Activated CD8-positive, alpha-beta memory T cell treated with anti-CD3 and anti-CD28 coated beads, Interleukin-2, amount 50 U/mL, for 48 hours (primary cell): ENCODE measurements at regions not wholly inside any gene's neighbourhood (a gene's known extent, or its start where the extent isn't known, plus 50 kb on each side); places are given as distances from the start of the nearest gene placed in this dataset.

Source experiments
- DNase-seq: peaks from one replicate; pipeline ENCODE4 v3.0.0-alpha.2; 2020

DNA sequence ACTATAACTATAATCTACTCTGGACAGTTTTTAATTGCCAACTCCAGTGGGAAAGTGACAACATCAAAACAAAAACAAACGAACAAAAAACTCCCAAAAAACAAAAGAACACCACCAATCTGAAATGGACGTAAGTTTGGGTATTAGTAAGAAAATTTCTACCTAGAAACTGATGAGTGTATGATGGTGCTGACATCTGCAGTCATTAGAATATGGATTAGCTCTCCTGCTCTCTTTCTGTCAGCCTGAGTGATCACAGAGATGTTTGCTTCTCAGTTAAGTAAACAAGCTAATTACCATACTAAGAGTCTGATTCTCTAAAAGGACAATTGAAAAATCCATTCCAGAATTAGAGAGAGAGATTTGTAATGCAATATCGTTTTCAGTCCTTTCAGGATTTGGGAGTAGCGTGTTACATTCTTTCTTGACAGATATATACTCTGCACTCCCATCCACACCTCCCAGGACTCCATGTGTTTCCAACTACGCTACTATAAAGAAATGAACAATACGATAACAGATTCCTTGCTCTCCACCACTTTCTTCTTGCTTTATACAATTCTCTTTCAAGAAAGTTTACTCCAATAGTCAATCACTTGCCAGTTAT lies 1347.4 kb upstream of the PIK3C3 start:
- DNase-seq = no peak

DNA sequence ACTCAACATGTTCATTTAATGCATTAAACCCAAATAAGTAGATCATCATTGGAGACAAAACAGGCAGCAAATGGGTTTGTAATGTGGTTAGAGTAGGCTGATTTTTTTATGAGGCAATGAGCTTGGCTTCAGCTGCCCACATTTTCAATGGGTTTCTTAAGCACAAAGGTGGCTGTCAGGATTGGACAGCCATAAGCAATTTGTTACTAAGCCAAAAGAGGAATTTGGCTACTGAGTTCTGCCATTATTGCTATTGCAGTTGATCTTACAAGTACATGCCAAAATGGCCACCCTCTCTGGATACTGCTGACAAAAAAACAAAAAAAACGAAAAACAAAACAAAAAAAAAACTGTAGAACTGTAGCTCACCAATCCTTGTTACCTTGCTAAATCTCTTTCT lies 1348.0 kb upstream of the PIK3C3 start:
- no peak for DNase-seq

DNA sequence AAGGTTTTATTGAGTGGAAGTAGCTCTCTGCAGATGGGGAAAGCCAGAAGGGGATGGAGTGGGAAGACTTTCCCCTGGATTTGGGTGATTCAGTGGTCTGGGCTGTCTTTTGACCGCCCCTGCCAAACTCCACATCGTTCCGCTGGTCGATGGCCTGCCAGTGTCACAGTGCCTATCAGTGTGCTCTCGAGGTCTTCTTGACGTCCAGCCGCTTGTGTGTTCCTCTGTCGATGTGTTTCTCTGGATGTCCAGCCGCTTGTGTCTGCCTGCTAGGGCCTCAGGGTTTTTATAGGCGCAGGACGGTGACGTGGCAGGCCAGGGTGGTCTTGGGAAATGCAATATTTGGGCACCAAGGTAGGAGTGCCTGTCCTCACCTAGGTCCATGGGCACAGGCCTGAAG lies 1371.4 kb upstream of the PIK3C3 start:
- DNase-seq = no peak

DNA sequence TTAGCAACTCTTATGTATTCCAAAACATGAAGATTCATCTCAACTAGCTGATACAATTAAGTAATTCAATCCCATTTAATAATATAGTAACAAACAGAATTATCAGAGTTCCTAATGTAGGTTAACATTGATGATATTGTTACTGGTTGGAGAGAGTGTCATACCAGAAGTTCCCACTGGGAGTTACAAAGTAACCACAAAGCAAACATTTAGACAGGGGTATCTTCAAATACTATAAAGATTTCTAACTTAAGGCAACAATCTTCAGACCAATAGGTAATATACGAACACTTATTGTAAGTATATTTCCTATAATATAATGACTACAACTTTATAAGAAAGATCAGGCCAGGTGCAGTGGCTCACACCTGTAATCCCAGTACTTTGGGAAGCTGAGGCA lies 1372.9 kb upstream of the PIK3C3 start:
- no peak for DNase-seq

DNA sequence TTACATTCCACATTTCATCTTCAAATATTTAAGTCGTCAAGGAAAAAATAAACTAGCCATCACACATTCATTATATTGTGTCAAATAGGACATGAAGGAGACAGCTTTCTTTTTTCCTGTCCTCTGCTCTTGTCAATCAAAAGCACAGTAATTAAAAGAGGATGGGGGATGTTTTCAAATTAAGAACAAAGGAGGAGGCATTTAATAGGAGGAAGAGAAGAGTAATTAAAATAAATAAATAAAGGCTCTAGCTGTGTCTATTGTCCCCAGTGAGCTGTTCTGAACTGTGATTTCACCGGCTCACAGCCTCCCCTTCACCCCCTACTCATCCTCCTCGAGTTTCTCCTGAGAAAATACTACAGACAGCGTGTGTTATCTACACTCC lies 1377.1 kb upstream of the PIK3C3 start:
- no peak for DNase-seq

DNA sequence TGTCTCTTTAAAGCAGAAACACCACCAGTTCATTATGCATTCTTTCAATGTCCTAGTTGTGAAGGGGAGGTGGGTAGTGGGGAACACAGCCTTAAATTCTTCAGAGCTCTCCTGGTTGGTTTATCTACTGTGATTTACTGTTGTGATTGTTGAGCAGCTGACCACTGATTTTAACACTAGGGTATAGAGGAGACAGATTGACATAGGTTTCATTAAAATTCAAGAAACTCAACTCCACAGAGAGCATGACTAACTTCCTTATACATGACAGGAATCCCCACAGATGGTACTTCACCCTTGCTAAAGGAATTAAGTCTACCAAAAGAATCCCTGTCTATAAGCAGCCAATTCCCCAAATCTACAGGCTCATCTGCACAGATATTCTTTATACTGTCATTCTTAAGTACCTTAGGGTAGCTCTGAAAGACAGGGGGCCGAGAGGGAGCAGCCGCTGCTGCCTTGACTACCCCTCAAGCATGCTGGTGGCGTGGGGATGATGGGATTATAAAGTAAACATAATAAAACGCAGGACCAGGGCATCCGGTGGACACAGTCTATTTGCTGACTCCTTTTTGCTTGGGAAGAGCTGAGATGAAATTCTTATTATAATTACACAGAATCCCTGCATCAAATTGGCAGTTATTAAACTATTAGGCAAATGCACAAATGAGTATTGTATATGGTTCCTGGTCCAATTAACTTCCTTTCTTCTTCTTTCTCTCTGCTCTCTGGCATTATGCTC lies 1377.6 kb upstream of the PIK3C3 start:
- DNase-seq = no peak

DNA sequence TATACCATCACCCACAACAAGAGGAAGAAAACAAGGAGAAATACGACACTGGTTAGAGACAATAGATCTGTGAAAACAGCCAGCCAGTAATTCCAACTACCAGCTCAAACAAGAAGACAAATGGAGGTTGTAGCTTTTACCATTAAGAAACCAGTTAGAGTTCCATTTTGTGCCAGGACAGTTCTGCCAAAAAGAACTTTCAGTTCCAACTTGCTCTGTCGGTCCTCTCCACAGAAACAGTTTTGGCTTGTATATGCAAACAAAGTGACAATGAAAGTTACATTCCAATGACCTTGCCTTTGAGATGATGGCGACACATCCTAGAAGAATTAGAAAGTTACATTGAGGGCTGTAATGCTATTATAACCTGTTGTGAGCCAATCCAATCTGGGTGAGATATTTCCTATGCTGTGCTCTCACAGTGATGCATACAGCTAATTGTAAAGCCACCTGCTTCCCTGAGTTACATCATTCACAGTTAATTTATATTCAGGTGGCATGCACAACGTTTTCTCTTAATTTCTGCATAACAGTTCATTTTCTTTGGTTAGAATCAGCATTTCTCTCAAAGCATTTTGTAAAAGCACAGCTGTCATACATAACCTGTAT lies 1378.4 kb upstream of the PIK3C3 start:
- DNase-seq = no peak

DNA sequence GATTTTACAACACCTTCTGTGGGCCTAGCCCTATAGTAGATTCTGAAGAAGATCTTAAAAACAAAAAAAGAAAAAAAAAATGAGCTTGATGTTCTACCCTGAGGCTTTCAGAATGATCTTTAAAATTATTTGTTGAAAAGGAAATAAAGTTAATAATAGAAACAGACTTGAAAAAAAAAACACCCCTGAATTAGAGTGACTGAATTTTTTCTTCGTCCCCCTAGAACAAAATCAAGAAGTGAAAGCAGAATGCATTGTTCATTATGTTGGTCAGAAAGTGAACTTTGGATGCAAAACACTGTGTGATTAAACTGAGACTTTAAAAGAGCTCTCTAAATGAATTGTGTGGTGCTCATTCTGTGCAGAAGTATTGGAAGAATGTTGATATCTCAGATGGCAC lies 1384.4 kb upstream of the PIK3C3 start:
- no peak for DNase-seq

DNA sequence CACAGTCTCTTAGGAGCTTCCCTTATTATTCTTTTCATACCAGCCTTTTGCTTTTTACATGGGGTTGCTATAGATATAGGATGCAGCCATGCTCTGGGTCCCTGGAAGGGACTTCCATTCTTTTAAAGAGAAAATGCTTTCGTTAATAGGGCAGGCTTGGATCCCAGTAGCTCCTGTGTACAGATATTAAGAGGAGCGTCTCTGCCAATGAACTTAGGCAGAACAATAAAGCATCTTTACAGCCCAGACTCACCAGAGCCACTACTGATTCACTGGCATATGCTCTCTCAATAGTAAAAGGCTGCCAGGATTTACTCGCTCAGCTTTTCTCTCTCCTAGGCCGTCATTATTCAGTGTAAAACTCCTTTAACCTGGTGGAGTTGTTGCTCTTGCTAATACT lies 1385.4 kb upstream of the PIK3C3 start:
- DNase-seq = no peak

DNA sequence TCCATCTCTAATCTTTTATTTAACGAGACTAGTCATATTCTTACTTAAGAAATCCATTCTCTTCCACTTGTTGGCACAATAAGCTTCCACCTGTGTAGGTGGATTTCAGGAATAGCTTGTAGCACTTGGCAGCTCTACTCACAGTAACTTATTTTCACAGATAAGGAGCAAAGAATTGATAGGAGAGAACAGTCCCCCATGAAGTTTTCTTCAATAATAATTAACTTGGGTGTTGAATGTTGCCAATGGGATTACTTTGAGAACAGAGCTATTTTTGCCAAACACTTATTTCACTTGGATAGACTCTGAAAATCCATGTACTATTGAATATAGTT lies 1388.6 kb upstream of the PIK3C3 start:
- DNase-seq = no peak

DNA sequence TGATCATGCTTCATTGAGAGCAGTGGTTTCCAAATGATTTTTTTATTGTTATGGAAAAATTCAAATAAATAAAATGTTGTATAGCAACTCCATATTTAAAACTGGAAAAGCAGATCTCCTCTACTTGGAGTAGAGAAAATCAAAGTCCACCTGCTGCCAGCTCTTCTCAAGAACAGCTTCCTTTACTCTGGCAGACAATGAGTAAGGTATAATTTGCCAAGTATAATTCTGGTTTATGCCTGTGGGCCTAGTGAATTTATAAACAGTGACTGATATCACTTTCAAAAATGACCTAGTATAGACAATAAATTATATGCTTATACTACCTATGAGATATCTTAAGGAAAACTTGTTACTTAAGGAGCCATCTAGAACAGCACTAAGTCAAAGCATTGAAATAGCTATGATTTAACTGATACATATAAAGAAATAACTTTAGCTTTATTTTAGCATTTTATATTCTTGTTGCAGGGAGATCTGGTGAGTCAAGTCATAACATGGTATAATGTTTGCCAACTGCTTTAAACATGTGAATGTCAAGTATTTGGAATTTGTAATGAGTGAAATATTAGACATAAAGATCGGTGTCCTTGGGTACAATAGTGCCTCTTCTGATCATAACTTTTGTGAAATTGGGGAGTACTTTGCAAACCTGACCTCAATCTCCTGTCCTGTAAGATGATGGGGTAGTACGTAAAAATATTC lies 1389.1 kb upstream of the PIK3C3 start:
- no peak for DNase-seq

DNA sequence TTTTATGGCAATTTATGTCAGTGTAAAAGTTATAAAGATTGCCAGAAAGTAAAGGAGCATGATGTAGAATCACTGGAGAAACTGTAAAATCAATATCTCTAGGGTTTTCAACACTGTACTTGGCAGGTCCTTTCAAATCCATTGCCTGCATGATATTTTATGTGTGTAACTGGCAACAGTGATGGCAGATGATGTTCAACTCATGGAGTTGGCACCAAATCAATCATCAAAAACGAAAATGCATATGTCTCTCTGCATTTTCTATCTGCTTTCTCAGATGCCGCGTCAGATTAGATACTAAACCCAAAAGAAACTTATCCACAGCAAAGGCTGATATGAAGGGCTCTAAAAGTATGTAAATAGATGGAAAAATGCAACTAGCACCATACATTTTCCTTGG lies 1395.5 kb upstream of the PIK3C3 start:
- no peak for DNase-seq

DNA sequence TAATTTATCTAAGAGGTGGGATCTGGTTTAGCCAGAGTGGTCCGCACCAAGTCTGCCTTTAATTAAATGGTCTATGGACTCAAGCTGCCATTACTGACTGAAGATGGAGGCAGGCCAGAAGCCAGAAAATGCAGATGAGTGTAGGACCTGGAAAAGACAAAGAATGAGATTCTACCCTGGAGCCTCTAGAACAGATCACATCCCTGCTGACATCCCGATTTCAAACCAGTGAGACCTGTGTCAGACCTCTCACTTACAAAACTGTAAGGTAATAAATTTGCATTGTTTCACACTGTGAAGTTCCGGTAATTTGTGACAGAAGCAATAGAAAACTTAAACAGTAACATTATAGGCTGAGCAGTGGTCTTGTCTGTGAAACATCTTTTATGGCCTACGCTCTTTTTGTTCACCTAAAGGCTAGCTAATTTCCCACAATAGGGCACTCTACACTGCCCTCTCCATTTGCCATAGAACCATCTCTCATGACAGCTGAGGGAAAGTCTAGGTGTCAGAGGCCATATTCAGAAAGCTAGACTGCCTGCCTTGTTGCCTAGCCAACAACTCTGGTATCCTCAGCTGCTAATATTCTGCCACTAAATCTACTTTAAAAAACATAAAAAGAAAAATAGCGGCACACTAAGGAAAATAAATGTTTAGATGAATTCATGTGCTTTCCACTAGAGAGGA lies 1396.2 kb upstream of the PIK3C3 start:
- DNase-seq = no peak

DNA sequence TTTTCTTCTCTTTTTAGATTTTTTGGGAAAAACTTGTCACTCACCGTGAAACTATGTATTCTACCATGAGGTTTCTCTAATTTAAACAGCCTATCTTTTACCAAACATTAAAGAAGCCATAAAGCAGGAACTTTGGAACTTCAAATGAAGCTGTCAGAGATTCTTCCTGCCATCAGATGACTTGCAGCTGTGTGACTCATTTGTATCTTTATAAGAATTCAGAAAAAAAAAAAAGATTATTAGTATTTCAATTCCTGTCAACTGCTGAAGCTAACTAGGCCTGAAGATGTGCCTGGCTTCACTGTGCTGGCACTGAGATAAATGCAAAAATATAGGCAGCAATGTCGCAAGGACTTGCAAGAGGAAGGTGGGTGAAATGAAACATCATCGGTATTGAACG lies 1399.1 kb upstream of the PIK3C3 start:
- DNase-seq = no peak

DNA sequence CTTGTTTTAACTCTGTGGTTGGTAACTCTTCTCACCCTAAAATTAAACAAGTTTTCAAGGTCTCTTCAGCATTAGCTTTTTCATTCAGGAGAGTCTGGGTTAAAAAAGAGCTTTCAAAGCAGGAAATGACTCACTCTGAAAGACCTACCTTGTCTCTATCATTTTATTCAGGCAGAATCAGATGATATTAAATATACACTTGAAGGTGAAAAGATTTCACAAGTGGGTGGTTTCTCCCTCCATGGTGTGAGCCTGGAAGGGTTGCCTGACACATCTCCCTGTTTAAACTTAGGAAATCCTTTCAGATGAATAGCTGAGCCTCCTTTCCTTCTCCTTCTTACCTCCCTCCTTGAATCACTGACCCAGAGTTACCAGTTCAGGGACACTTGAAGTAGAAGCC lies 1402.0 kb upstream of the PIK3C3 start:
- DNase-seq = no peak

DNA sequence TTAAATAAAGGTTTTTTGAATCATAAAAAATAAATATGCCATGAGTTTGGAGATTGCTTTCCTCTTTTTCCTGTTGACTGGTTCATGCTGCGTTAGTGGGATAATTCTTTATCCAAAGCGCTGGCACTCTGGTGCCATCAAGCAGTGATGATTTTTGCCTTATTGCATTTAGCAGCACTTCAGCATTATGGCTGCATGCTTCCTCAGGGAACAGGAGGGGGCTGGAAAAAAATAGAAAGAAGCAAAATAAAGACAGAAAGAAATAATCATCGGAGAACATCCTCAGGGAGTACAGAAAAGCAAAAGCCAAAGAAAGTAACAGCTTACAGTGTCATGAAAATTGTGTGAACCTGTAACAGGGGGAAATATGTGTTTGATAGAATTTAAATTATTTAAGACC lies 1408.2 kb upstream of the PIK3C3 start:
- DNase-seq = no peak

DNA sequence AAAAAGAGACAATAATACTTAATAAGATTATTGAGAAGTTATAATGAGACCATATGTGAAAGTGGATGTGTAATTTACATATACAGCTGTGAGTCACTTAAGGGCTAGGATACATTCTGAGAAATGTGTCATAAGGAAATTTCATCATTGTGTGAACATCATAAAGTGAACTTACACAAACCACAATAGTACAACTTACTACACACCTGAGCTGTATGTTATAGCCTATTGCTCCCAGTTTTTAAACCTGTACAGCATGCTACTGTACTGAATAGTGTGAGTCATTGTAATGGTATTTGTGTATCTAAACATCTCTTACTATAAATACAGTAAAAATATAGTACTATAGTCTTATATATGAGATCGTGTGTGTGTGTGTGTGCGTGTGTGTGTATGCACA lies 1420.3 kb upstream of the PIK3C3 start:
- DNase-seq = no peak

DNA sequence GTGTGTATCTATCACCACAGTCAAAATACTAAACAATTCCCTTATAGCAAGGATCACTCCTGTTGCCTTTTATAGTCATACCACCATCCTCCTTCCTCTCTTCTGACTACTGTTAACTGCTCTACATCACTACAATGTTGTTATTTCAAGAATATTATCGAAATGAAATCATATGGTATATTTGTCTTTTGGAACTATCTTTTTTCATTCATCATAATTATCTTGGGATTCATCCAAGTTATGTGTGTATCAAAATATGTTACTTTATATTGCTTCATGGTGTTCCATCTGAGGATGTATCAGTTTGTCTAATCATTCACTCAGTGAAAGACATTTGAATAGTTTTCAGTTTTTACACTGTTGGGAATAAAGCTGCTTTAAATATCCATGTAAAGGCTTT lies 1423.0 kb upstream of the PIK3C3 start:
- DNase-seq = no peak

DNA sequence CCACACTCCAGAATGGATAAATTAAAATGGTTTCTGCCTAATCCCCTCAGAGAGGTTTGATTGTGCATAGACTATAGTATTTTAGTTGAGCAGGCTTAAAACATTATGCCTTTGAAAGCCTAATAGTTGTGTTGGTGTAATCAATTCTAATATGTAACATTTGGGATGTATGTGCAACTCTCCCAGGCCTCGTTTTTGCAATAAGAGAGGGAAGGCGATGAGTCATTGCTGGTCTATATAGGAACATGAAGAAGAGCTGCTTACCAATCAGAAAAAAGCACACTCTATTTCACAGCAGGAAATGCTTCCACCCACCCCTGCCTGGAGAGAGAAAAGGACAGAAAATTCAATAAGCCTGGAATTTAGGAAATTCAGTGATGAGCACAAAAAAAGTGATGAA lies 1424.0 kb upstream of the PIK3C3 start:
- DNase-seq = no peak

DNA sequence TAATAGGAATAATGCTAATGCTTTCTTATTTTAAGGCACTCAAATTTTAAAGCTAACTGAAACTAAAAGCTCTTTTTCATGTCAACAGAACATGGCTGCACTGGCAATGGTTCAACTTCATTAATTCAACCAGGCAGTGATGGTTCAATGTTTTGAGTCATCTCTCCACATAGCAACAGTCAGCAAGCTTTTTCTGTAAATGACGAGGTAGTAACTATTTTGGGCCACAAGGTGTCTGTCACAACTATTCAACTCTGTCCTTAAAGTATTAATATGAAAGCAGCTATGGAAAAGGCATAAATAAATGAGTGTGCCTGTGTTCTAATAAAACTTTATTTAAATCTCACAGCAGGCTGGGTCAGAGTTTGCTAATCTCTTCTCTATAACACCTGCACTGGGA lies 1425.6 kb upstream of the PIK3C3 start:
- no peak for DNase-seq

DNA sequence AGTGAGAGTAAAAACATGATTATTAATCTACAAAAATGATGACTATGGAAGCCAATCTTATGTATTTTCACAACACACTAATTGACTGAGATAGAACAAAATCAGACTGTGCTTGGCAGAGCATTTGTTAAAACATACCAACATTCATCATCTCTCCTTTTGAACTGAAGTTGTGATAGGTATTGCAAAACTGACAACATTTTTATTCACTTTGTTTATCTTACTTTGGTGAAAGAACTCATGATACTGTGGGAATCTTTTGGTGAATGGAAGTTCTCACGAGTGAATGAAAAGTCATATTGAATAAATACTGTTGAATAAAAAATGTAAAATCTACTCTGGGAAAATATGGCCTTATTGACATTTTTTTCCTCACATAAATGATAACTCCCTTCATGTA lies 1430.2 kb upstream of the PIK3C3 start:
- DNase-seq = no peak

DNA sequence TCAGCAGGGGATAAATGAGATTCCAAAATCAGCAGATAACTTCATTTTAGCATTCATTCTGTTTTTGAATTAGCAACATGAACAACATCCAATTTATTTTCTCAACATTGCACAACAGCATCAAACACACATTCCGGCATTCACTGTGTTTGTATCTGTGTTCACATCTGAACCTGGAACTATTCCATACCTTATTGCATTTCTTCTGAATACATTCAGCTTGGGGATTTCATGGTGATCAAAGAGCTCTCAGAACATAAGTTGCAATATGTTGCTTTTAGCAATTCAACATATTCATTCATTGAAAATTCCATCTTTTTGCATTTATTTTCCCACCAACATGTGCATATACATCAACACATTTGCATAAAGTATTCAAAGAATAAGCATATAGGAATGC lies 1431.7 kb upstream of the PIK3C3 start:
- no peak for DNase-seq

DNA sequence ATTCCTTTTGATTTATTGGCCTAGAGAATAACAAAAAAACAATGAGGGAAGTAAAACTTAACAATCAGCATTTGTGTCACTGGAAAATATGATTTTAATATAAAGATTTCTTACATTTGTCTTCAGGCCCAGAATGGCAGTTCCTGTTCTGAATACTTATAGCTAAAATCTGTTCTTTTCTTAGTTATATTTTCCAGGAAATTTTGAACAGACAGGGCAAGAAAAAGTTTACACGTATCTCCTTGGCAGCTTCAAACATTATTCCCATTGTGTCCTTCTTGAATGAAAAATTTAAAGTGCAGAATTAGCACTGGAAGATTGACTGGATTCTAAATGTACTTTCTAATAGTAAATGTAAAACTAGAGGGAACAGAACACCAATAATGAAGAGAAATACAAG lies 1454.0 kb upstream of the PIK3C3 start:
- DNase-seq = no peak

DNA sequence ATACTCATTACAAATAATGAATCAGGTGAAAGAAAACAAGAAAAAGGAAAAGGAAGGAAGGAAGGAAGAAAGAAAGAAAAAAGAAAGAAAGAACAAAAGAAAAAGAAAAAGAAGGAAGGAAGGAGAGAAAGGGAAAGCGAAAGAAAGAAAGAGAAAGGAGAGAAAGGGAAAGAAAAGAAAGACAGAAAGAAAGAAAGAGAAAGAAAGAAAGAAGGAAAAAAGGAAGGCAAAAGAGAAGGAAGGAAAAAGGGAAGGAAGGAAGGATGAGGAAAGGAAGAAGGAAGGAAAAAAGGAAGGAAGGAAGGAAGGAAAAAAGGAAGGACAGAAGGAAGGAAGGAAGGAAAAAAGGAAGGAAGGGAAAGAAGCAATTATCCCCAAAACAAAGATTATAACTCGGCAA lies 1460.4 kb upstream of the PIK3C3 start:
- DNase-seq = no peak
